Neutrophil (primary cell): ENCODE measurements at regions not wholly inside any gene's neighbourhood (a gene's known extent, or its start where the extent isn't known, plus 50 kb on each side); places are given as distances from the start of the nearest gene placed in this dataset.

Experiments
- H3K27ac ChIP-seq: fragments of 200-600 bp; sonication (generic); 2 replicates; pipeline ENCODE4 v1.5.1; 2016; ENCODE audit warnings: mild to moderate bottlenecking, moderate library complexity
- H3K27me3 ChIP-seq: fragments of 200-600 bp; sonication (generic); 2 replicates; pipeline ENCODE4 v1.6.0; 2016; ENCODE audit warnings: mild to moderate bottlenecking
- H3K36me3 ChIP-seq: fragments of 200-600 bp; sonication (generic); 2 replicates; pipeline ENCODE4 v1.5.1; 2017
- H3K4me1 ChIP-seq, 2 experiments: fragments of 200-600 bp in 1 of 2; sonication (generic) in 1 of 2; 1 replicate in 1 of 2; 2 replicates in 1 of 2; pipeline versions ENCODE4 v1.5.1 to v1.6.1; 2013 to 2016; ENCODE audit warnings: low read depth in 1 of 2, low read length in 1 of 2, mild to moderate bottlenecking in 1 of 2, moderate library complexity in 1 of 2; ENCODE audit not compliant: control insufficient read depth in 1 of 2, insufficient read depth in 1 of 2
- H3K4me3 ChIP-seq, 2 experiments: fragments of 200-600 bp in 1 of 2; sonication (generic) in 1 of 2; 1 replicate in 1 of 2; 2 replicates in 1 of 2; pipeline ENCODE4 v1.5.1; 2013 to 2016; ENCODE audit warnings: low read depth in 1 of 2, low read length in 1 of 2, mild to moderate bottlenecking in 1 of 2, moderate library complexity in 1 of 2
- H3K9me3 ChIP-seq: fragments of 200-600 bp; sonication (generic); 2 replicates; pipeline ENCODE4 v1.5.1; 2016
- CTCF ChIP-seq: fragments of 200-600 bp; sonication (generic); IDR thresholded peaks from 2 replicates; pipeline ENCODE4 v1.5.1; 2016; ENCODE audit warnings: antibody characterized with exemption

DNA sequence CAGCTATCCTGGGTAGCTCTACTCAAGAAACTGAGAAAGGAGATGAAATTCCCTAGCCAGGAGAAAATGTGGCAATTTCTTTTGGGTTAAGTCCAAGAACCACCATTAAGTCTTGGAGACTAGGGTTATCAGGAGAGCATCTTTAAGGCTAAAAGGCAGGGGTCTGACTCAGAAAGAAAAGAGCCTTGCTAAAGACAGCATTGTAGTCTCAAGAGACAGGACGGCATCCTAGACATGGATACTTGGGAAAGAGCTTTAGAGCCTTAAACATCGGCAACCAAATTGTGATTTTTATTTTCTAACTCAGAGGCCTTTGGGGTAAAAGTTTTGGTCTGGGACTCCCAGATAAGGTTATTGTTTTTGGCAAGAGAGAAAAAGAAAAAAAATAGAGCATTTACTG is 83.1 kb downstream of the FAS start:
- no peaks in the 10 kb centered on the region for H3K36me3 ChIP-seq
- H3K27me3 ChIP-seq: no peaks in the 10 kb centered on the region
- no peak overlapping the region for H3K27ac ChIP-seq
- H3K4me1 ChIP-seq: no peaks in the 10 kb centered on the region
- H3K9me3 ChIP-seq: no peaks in the 10 kb centered on the region
- TF ChIP-seq CTCF: no peak
- no peak overlapping the region for H3K4me3 ChIP-seq

- Histone ChIP-seq H3K4me1 (no peaks in the 10 kb centered on the region), H3K36me3 (no peaks in the 10 kb centered on the region), H3K9me3 (no peaks in the 10 kb centered on the region), H3K27me3 (peaks cover 5% of the 10 kb centered on the region), H3K4me3 (no peak overlapping the region), H3K27ac (no peak overlapping the region)
- TF ChIP-seq CTCF: no peak
These were observed 79.0 kb downstream of the FAS start for GRCh38 chr10:89069589-89069988.
